GM12878 (cell line): ENCODE measurements at regions not wholly inside any gene's neighbourhood (a gene's known extent, or its start where the extent isn't known, plus 50 kb on each side); places are given as distances from the start of the nearest gene placed in this dataset.

Experiments used
- ATAC-seq: fragments of 200-7000 bp; cut with Tn5 transposase; 3 replicates; pipeline ENCODE4 v1.9.1; 2020; ENCODE audit warnings: mild to moderate bottlenecking, moderate library complexity
- BruUV-seq: library from RNA; stranded (reverse); fragments of 400-500 nt; replicated peaks from 2 replicates; lab custom pipeline; 2021; lab: Mats Ljungman, UMichigan
- CTCF ChIA-PET: fragments of 300-600 bp; sonication (Branson Sonifier 250); formaldehyde crosslinking; extraction: SDS; loops from one replicate; lab custom pipeline; 2021; ENCODE audit warnings: inconsistent platforms; lab: Yijun Ruan, JAX
- POLR2A ChIA-PET: fragments of 350-600 bp; formaldehyde crosslinking; extraction: SDS; loops from one replicate; lab custom pipeline; 2021; ENCODE audit warnings: inconsistent platforms; lab: Charles Lee
- RAD21 ChIA-PET: fragments of 300-600 bp; sonication (Branson Sonifier 250); formaldehyde crosslinking; loops from one replicate; lab custom pipeline; 2023; ENCODE audit warnings: antibody characterized with exemption; ENCODE audit not compliant: unreplicated experiment; lab: Charles Lee
- SMC1A ChIA-PET: fragments of 300-600 bp; sonication (Branson Sonifier 250); formaldehyde crosslinking; loops from one replicate; lab custom pipeline; 2023; ENCODE audit not compliant: unreplicated experiment, uncharacterized antibody; lab: Charles Lee
- DNase-seq: peaks from one replicate; pipeline ENCODE4 v3.0.0-alpha.2; 2011; ENCODE audit warnings: low read depth, low spot score
- FAIRE-seq: peaks from 3 replicates; lab custom pipeline; 2011; peaks lifted over from hg19 to GRCh38; lab: Jason Lieb, UNC
- H2AFZ ChIP-seq: 2 replicates; pipeline ENCODE4 v1.6.0; 2011; ENCODE audit warnings: low read depth, low read length, control low read depth; ENCODE audit not compliant: control insufficient read depth
- H3K27ac ChIP-seq: 2 replicates; pipeline ENCODE4 v1.5.1; 2011; ENCODE audit warnings: control low read depth; ENCODE audit not compliant: control insufficient read depth, insufficient read depth
- H3K27me3 ChIP-seq, 2 experiments: replicated peaks in 1 of 2; 2 replicates each; pipeline versions ENCODE4 v1.6.0 to v1.6.1; 2011; ENCODE audit warnings: low read length in 1 of 2; ENCODE audit not compliant: control insufficient read depth in 2 of 2, insufficient read depth in 2 of 2
- H3K36me3 ChIP-seq, 2 experiments: 2 replicates each; pipeline ENCODE4 v1.5.1; 2011; ENCODE audit warnings: low read length in 1 of 2; ENCODE audit not compliant: control insufficient read depth in 2 of 2, insufficient read depth in 2 of 2
- H3K4me1 ChIP-seq: 2 replicates; pipeline ENCODE4 v1.6.1; 2011; ENCODE audit warnings: mild to moderate bottlenecking, low read length, moderate library complexity, mixed read lengths; ENCODE audit not compliant: control insufficient read depth, insufficient read depth
- H3K4me2 ChIP-seq: 2 replicates; pipeline ENCODE4 v1.6.0; 2011; ENCODE audit warnings: control low read depth; ENCODE audit not compliant: control insufficient read depth, insufficient read depth
- H3K4me3 ChIP-seq: fragments of 200-600 bp; sonication (generic); 2 replicates; pipeline ENCODE4 v1.5.1; 2016
- H3K79me2 ChIP-seq: 2 replicates; pipeline ENCODE4 v1.6.0; 2011; ENCODE audit warnings: low read length; ENCODE audit not compliant: control insufficient read depth, insufficient read depth
- H3K9ac ChIP-seq: 2 replicates; pipeline ENCODE4 v1.8.0; 2011; ENCODE audit warnings: low read length, control low read depth, mixed read lengths; ENCODE audit not compliant: control insufficient read depth, insufficient read depth
- H3K9me3 ChIP-seq: replicated peaks from 3 replicates; pipeline ENCODE4 v1.5.1; 2011; ENCODE audit warnings: mild to moderate bottlenecking, low read length; ENCODE audit not compliant: control insufficient read depth, insufficient read depth
- H4K20me1 ChIP-seq: 2 replicates; pipeline ENCODE4 v1.6.0; 2011; ENCODE audit not compliant: control insufficient read depth, insufficient read depth
- ASH2L ChIP-seq: fragments of 300-600, 200-600 bp; sonication (generic); IDR thresholded peaks from 2 replicates; pipeline ENCODE4 v1.6.1; 2017; ENCODE audit warnings: low read depth, mild to moderate bottlenecking, borderline replicate concordance
- BCL3 ChIP-seq: IDR thresholded peaks from 2 replicates; pipeline ENCODE4 v1.6.1; 2011; ENCODE audit warnings: borderline replicate concordance, low read depth, mild to moderate bottlenecking, moderate library complexity, low read length; ENCODE audit not compliant: insufficient read depth, poor library complexity, severe bottlenecking
- EED ChIP-seq: sonication (generic); IDR thresholded peaks from 2 replicates; pipeline ENCODE4 v1.6.1; 2016; ENCODE audit warnings: antibody characterized with exemption, low read depth
- FOS ChIP-seq: IDR thresholded peaks from 3 replicates; pipeline ENCODE4 v1.6.1; 2011; ENCODE audit warnings: borderline replicate concordance; ENCODE audit not compliant: insufficient read length; ENCODE audit errors: extremely low read depth
- IRF4 ChIP-seq: IDR thresholded peaks from 2 replicates; pipeline ENCODE4 v1.6.1; 2011; ENCODE audit warnings: low read depth, low read length
- PML ChIP-seq: IDR thresholded peaks from 2 replicates; pipeline ENCODE4 v1.6.1; 2012; ENCODE audit warnings: low read length, inconsistent platforms
- SMC3 ChIP-seq: IDR thresholded peaks from 2 replicates; pipeline ENCODE4 v1.6.1; 2011; ENCODE audit warnings: low read length, improper control_type of control experiment, borderline replicate concordance
- ZNF592 ChIP-seq: fragments of 450-650 bp; IDR thresholded peaks from 2 replicates; pipeline ENCODE4 v1.6.1; 2017; ENCODE audit warnings: mild to moderate bottlenecking, moderate library complexity
- WGBS: methylation state at CpG from one replicate; pipeline ENCODE4 v1.1.6; 2016; ENCODE audit warnings: low lambda C conversion rate; ENCODE audit not compliant: insufficient replicate concordance, insufficient coverage; ENCODE audit errors: missing lambda C conversion rate; 5-methylcytosine and 5-hydroxymethylcytosine counted together
- in situ Hi-C: fragments of 300-500 bp; cut with MboI; formaldehyde crosslinking; loops from 9 replicates; pipeline ENCODE4 v1.14.3; 2018; ENCODE audit warnings: mixed read lengths
- intact Hi-C: fragments of 100-400 bp; cut with micrococcal nuclease; formaldehyde crosslinking; loops from one replicate; pipeline ENCODE4 v1.14.2; 2022; ENCODE audit not compliant: unreplicated experiment

GRCh38 chr17:73989671-73990070 lies 213.8 kb upstream of the RPL38 start (continued):
- TF ChIP-seq IRF4 (no peak), BCL3 (no peak), EED (no peak), ASH2L (no peak), PML (no peak)
- TF ChIP-seq, all 136 proteins: peak for 0

- Histone ChIP-seq H3K4me3 (no peak overlapping the region), H3K27me3 (no peaks in the 10 kb centered on the region; a peak in 2 of 4 replicates), H3K4me2 (no peak overlapping the region), H3K9ac (no peak overlapping the region), H3K27ac (no peak overlapping the region), H2AFZ (no peak overlapping the region), H4K20me1 (no peaks in the 10 kb centered on the region), H3K36me3 (no peaks in the 10 kb centered on the region), H3K79me2 (no peaks in the 10 kb centered on the region), H3K9me3 (no peaks in the 10 kb centered on the region), H3K4me1 (no peaks in the 10 kb centered on the region)
- SMC1A ChIA-PET, result no interaction called here
- DNase-seq, result no peak
- 56% methylated on average over 7 of the region's 7 CpGs for WGBS
- intact Hi-C loops (loop anchor here (10.0 kb wide), 1 partner anchor 185 kb away; no protein-coding TSS in a partner anchor), in situ Hi-C loops (no loop called here)
- RAD21 ChIA-PET, result no interaction called here
- CTCF ChIA-PET, result no interaction called here
- TF ChIP-seq IRF4 (no peak), ZNF592 (no peak), SMC3 (no peak), FOS (no peak)
- no peak for FAIRE-seq
- POLR2A ChIA-PET, result interaction anchor here (0.6 kb wide), 1 partner anchor 103 kb away, joined by 3 read pairs; no protein-coding TSS in a partner anchor
- no peak for ATAC-seq
- no TSS peak for BruUV-seq
Measured at GRCh38 chr17:73990290-73990689, 213.2 kb upstream of the RPL38 start.
